CD4-positive, alpha-beta T cell treated with Interleukin-17A for 1 hour (primary cell): ENCODE measurements at regions not wholly inside any gene's neighbourhood (a gene's known extent, or its start where the extent isn't known, plus 50 kb on each side); places are given as distances from the start of the nearest gene placed in this dataset.

ENCODE experiments used
- DNase-seq: peaks from one replicate; pipeline ENCODE4 v3.0.0-alpha.2; 2020

- no peak for DNase-seq
Measured at GRCh38 chr9:20037699-20038098, 248.9 kb upstream of the SLC24A2 start.

- no peak for DNase-seq
Measured at GRCh38 chr9:20033511-20033910, 244.7 kb upstream of the SLC24A2 start.

- no peak for DNase-seq
Measured at GRCh38 chr9:20032413-20033006, 243.7 kb upstream of the SLC24A2 start.

- DNase-seq: no peak
Measured at GRCh38 chr9:20031836-20032235, 243.0 kb upstream of the SLC24A2 start.

- DNase-seq: no peak
Measured at GRCh38 chr9:20030671-20031070, 241.8 kb upstream of the SLC24A2 start.

- no peak for DNase-seq
Measured at GRCh38 chr9:20030221-20030620, 241.4 kb upstream of the SLC24A2 start.

GRCh38 chr9:20028849-20029231 is 240.0 kb upstream of the SLC24A2 start:
- no peak for DNase-seq

- DNase-seq: no peak
Measured at GRCh38 chr9:20028192-20028848, 239.5 kb upstream of the SLC24A2 start.

GRCh38 chr9:20023961-20024571 is 235.2 kb upstream of the SLC24A2 start:
- DNase-seq: no peak

GRCh38 chr9:20023210-20023905 is 234.5 kb upstream of the SLC24A2 start:
- no peak for DNase-seq

- DNase-seq: no peak
Measured at GRCh38 chr9:20022410-20022809, 233.6 kb upstream of the SLC24A2 start.

GRCh38 chr9:20016611-20017010 is 227.8 kb upstream of the SLC24A2 start:
- no peak for DNase-seq

- DNase-seq: no peak
Measured at GRCh38 chr9:20015427-20015931, 226.6 kb upstream of the SLC24A2 start.

- no peak for DNase-seq
Measured at GRCh38 chr9:20014168-20014567, 225.3 kb upstream of the SLC24A2 start.

- DNase-seq: no peak
Measured at GRCh38 chr9:20012232-20012631, 223.4 kb upstream of the SLC24A2 start.

GRCh38 chr9:20009606-20010005 is 220.8 kb upstream of the SLC24A2 start:
- no peak for DNase-seq

GRCh38 chr9:20002011-20002410 is 213.2 kb upstream of the SLC24A2 start:
- DNase-seq: no peak

GRCh38 chr9:20001058-20001457 is 212.2 kb upstream of the SLC24A2 start:
- DNase-seq: no peak

- DNase-seq: peak; percentile 26
Measured at GRCh38 chr9:19999491-20000057, 210.7 kb upstream of the SLC24A2 start.

GRCh38 chr9:19998823-19999455 is 210.1 kb upstream of the SLC24A2 start:
- DNase-seq: no peak

GRCh38 chr9:19998153-19998552 is 209.3 kb upstream of the SLC24A2 start:
- peak; percentile 5 for DNase-seq

GRCh38 chr9:19995619-19996018 is 206.8 kb upstream of the SLC24A2 start:
- DNase-seq: no peak

GRCh38 chr9:19994296-19994695 is 205.5 kb upstream of the SLC24A2 start:
- DNase-seq: no peak
